HG03097 (cell line): ENCODE measurements at regions not wholly inside any gene's neighbourhood (a gene's known extent, or its start where the extent isn't known, plus 50 kb on each side); places are given as distances from the start of the nearest gene placed in this dataset.

ENCODE experiments used
- ATAC-seq: cut with Tn5 transposase; IDR thresholded peaks from one replicate; pipeline ENCODE4 v1.9.1; 2021; ENCODE audit not compliant: unreplicated experiment, low FRiP score

GRCh38 chr13:33369073-33369472 is 83.5 kb upstream of the STARD13 start:
- ATAC-seq: no peak

- no peak for ATAC-seq
These were observed 86.8 kb upstream of the STARD13 start for GRCh38 chr13:33372251-33372919.

- ATAC-seq: no peak
These were observed 88.1 kb upstream of the STARD13 start for GRCh38 chr13:33373624-33374023.

GRCh38 chr13:33375421-33375820 is 89.9 kb upstream of the STARD13 start:
- ATAC-seq: no peak

GRCh38 chr13:33376212-33376611 is 90.7 kb upstream of the STARD13 start:
- no peak for ATAC-seq

- ATAC-seq: no peak
These were observed 91.9 kb upstream of the STARD13 start for GRCh38 chr13:33377411-33377810.

- ATAC-seq: no peak
These were observed 92.3 kb upstream of the STARD13 start for GRCh38 chr13:33377825-33378224.

GRCh38 chr13:33379608-33380007 is 94.1 kb upstream of the STARD13 start:
- no peak for ATAC-seq

GRCh38 chr13:33380487-33381079 is 95.0 kb upstream of the STARD13 start:
- no peak for ATAC-seq

GRCh38 chr13:33381180-33381579 is 95.6 kb upstream of the STARD13 start:
- no peak for ATAC-seq

- ATAC-seq: no peak
These were observed 96.4 kb upstream of the STARD13 start for GRCh38 chr13:33381906-33382305.

GRCh38 chr13:33383724-33384577 is 98.4 kb upstream of the STARD13 start:
- ATAC-seq: no peak

- no peak for ATAC-seq
These were observed 102.9 kb upstream of the STARD13 start for GRCh38 chr13:33388286-33388998.

- ATAC-seq: no peak
These were observed 107.3 kb upstream of the STARD13 start for GRCh38 chr13:33392794-33393405.

- no peak for ATAC-seq
These were observed 108.9 kb upstream of the STARD13 start for GRCh38 chr13:33394294-33394932.

GRCh38 chr13:33401238-33401637 is 115.7 kb upstream of the STARD13 start:
- ATAC-seq: no peak

GRCh38 chr13:33402975-33403374 is 117.4 kb upstream of the STARD13 start:
- ATAC-seq: no peak

GRCh38 chr13:33403807-33404362 is 118.3 kb upstream of the STARD13 start:
- ATAC-seq: no peak

GRCh38 chr13:33405371-33405770 is 119.8 kb upstream of the STARD13 start:
- no peak for ATAC-seq
